H1 (cell line): ENCODE measurements at regions not wholly inside any gene's neighbourhood (a gene's known extent, or its start where the extent isn't known, plus 50 kb on each side); places are given as distances from the start of the nearest gene placed in this dataset.

Experiments
- EZH2 ChIP-seq: fragments of 200-600 bp; sonication (generic); IDR thresholded peaks from 2 replicates; pipeline ENCODE4 v1.7.1; 2012; ENCODE audit warnings: low read depth, mild to moderate bottlenecking, moderate library complexity, low read length, inconsistent platforms; ENCODE audit not compliant: severe bottlenecking
- FOSL1 ChIP-seq: IDR thresholded peaks from 2 replicates; pipeline ENCODE4 v1.6.1; 2011; ENCODE audit warnings: mild to moderate bottlenecking, low read depth, low read length, moderate library complexity; ENCODE audit not compliant: insufficient read depth
- SAP30 ChIP-seq: fragments of 300-600 bp; sonication (generic); IDR thresholded peaks from 2 replicates; pipeline ENCODE4 v1.7.1; 2012; ENCODE audit warnings: low read length, moderate library complexity, mild to moderate bottlenecking, inconsistent platforms; ENCODE audit not compliant: insufficient read depth, insufficient replicate concordance
- SIRT6 ChIP-seq: IDR thresholded peaks from one replicate; pipeline ENCODE4 v1.7.1; 2012; ENCODE audit warnings: low read length, inconsistent platforms
- SP1 ChIP-seq: IDR thresholded peaks from 2 replicates; pipeline ENCODE4 v1.6.1; 2011; ENCODE audit warnings: low read depth, low read length
- TF ChIP-seq, protein P1 (sequence below): IDR thresholded peaks from 2 replicates; pipeline ENCODE4 v1.6.1; 2012; ENCODE audit warnings: inconsistent platforms

GRCh38 chr1:209063767-209064659 lies 519.5 kb upstream of the CAMK1G start (continued):
- TF ChIP-seq, protein P1, sequence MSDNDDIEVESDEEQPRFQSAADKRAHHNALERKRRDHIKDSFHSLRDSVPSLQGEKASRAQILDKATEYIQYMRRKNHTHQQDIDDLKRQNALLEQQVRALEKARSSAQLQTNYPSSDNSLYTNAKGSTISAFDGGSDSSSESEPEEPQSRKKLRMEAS: no peak
- no peak for TF ChIP-seq FOSL1
- no peak for TF ChIP-seq EZH2
- TF ChIP-seq SIRT6: no peak
- TF ChIP-seq SP1: no peak
- no peak for TF ChIP-seq SAP30
- TF ChIP-seq, all 59 proteins: peak for 0
